ENCODE measurements at regions not wholly inside any gene's neighbourhood (a gene's known extent, or its start where the extent isn't known, plus 50 kb on each side); places are given as distances from the start of the nearest gene placed in this dataset.

GRCh38 chr1:73042403-73042802 lies 760.1 kb upstream of the NEGR1 start:
- Histone ChIP-seq H3K27me3 (ENCODE audit: insufficient read depth, poor library complexity, severe bottlenecking) (no peaks in the 10 kb centered on the region), H3K36me3 (ENCODE audit: low read depth) (no peaks in the 10 kb centered on the region), H3K4me3 (ENCODE audit: severe bottlenecking) (no peak overlapping the region), H3K4me1 (ENCODE audit: insufficient read depth, poor library complexity, severe bottlenecking) (no peaks in the 10 kb centered on the region), H3K9me3 (ENCODE audit: severe bottlenecking) (no peaks in the 10 kb centered on the region), H3K27ac (ENCODE audit: poor library complexity, severe bottlenecking) (no peak overlapping the region)
- TF ChIP-seq CTCF (IDR thresholded peaks at IDR 0.05; ENCODE audit: poor library complexity, severe bottlenecking): no peak
- ATAC-seq (ENCODE audit: low read depth) (no peak), DNase-seq (ENCODE audit: low spot score) (no peak)

GRCh38 chr1:73040811-73041210 lies 758.5 kb upstream of the NEGR1 start:
- Histone ChIP-seq H3K4me3 (ENCODE audit: severe bottlenecking) (no peak overlapping the region), H3K36me3 (ENCODE audit: low read depth) (no peaks in the 10 kb centered on the region), H3K9me3 (ENCODE audit: severe bottlenecking) (no peaks in the 10 kb centered on the region), H3K27ac (ENCODE audit: poor library complexity, severe bottlenecking) (no peak overlapping the region), H3K27me3 (ENCODE audit: insufficient read depth, poor library complexity, severe bottlenecking) (no peaks in the 10 kb centered on the region), H3K4me1 (ENCODE audit: insufficient read depth, poor library complexity, severe bottlenecking) (no peaks in the 10 kb centered on the region)
- DNase-seq (ENCODE audit: low spot score) (no peak), ATAC-seq (ENCODE audit: low read depth) (no peak)
- TF ChIP-seq CTCF (IDR thresholded peaks at IDR 0.05; ENCODE audit: poor library complexity, severe bottlenecking): no peak

GRCh38 chr1:73034271-73034670 lies 751.9 kb upstream of the NEGR1 start:
- DNase-seq (ENCODE audit: low spot score): no peak
- no peaks in the 10 kb centered on the region for H3K36me3 ChIP-seq (ENCODE audit: low read depth)

GRCh38 chr1:73033640-73034039 lies 751.3 kb upstream of the NEGR1 start:
- Histone ChIP-seq H3K4me3 (ENCODE audit: severe bottlenecking) (no peak overlapping the region), H3K36me3 (ENCODE audit: low read depth) (no peaks in the 10 kb centered on the region), H3K27me3 (ENCODE audit: insufficient read depth, poor library complexity, severe bottlenecking) (no peaks in the 10 kb centered on the region), H3K4me1 (ENCODE audit: insufficient read depth, poor library complexity, severe bottlenecking) (peaks cover 9% of the 10 kb centered on the region), H3K27ac (ENCODE audit: poor library complexity, severe bottlenecking) (no peak overlapping the region), H3K9me3 (ENCODE audit: severe bottlenecking) (no peaks in the 10 kb centered on the region)
- peak; percentile 58; the same call in 2 of the 3 replicates for ATAC-seq (ENCODE audit: low read depth)
- DNase-seq (ENCODE audit: low spot score): no peak
- no peak for TF ChIP-seq CTCF (IDR thresholded peaks at IDR 0.05; ENCODE audit: poor library complexity, severe bottlenecking)

More at GRCh38 chr1:73034271-73034670, 751.9 kb upstream of the NEGR1 start:
- TF ChIP-seq CTCF (IDR thresholded peaks at IDR 0.05; ENCODE audit: poor library complexity, severe bottlenecking): no peak
- Histone ChIP-seq H3K4me3 (ENCODE audit: severe bottlenecking) (no peak overlapping the region), H3K9me3 (ENCODE audit: severe bottlenecking) (no peaks in the 10 kb centered on the region), H3K27ac (ENCODE audit: poor library complexity, severe bottlenecking) (no peak overlapping the region), H3K27me3 (ENCODE audit: insufficient read depth, poor library complexity, severe bottlenecking) (no peaks in the 10 kb centered on the region), H3K4me1 (ENCODE audit: insufficient read depth, poor library complexity, severe bottlenecking) (peaks cover 9% of the 10 kb centered on the region)
- ATAC-seq (ENCODE audit: low read depth): no peak

GRCh38 chr1:73029571-73029970 lies 747.2 kb upstream of the NEGR1 start:
- no peak for TF ChIP-seq CTCF (IDR thresholded peaks at IDR 0.05; ENCODE audit: poor library complexity, severe bottlenecking)
- Histone ChIP-seq H3K4me3 (ENCODE audit: severe bottlenecking) (no peak overlapping the region), H3K4me1 (ENCODE audit: insufficient read depth, poor library complexity, severe bottlenecking) (peaks cover 9% of the 10 kb centered on the region), H3K36me3 (ENCODE audit: low read depth) (no peaks in the 10 kb centered on the region; the same call in 1 of the 2 replicates), H3K9me3 (ENCODE audit: severe bottlenecking) (no peaks in the 10 kb centered on the region), H3K27me3 (ENCODE audit: insufficient read depth, poor library complexity, severe bottlenecking) (no peaks in the 10 kb centered on the region), H3K27ac (ENCODE audit: poor library complexity, severe bottlenecking) (no peak overlapping the region)
- ATAC-seq (ENCODE audit: low read depth): 0 out of 3 replicates have a peak, but pooled peaks have one; percentile 48
- no peak for DNase-seq (ENCODE audit: low spot score)

Data from RWPE2 (cell line).